Gastrocnemius medialis (tissue), 4 donors: ENCODE measurements at regions not wholly inside any gene's neighbourhood (a gene's known extent, or its start where the extent isn't known, plus 50 kb on each side); places are given as distances from the start of the nearest gene placed in this dataset.

Experiments
- POLR2A ChIP-seq, 2 donors: fragments of 450-650 bp; IDR thresholded peaks; one replicate each; pipeline ENCODE4 v1.6.1; 2017; ENCODE audit warnings: antibody characterized with exemption in 2 of 2, mild to moderate bottlenecking in 2 of 2, moderate library complexity in 2 of 2
- TF ChIP-seq, protein P1 (sequence below), 5 experiments: fragments of 450-650 bp in 3 of 5; fragments of 200-600 bp in 2 of 5; sonication (generic) in 2 of 5; IDR thresholded peaks in 4 of 5; conservative IDR thresholded peaks in 1 of 5; 1 replicate in 4 of 5; 2 replicates in 1 of 5; pipeline ENCODE4 v1.5.1; 2016 to 2019; ENCODE audit warnings: antibody characterized with exemption in 5 of 5, mild to moderate bottlenecking in 3 of 5, moderate library complexity in 3 of 5

DNA sequence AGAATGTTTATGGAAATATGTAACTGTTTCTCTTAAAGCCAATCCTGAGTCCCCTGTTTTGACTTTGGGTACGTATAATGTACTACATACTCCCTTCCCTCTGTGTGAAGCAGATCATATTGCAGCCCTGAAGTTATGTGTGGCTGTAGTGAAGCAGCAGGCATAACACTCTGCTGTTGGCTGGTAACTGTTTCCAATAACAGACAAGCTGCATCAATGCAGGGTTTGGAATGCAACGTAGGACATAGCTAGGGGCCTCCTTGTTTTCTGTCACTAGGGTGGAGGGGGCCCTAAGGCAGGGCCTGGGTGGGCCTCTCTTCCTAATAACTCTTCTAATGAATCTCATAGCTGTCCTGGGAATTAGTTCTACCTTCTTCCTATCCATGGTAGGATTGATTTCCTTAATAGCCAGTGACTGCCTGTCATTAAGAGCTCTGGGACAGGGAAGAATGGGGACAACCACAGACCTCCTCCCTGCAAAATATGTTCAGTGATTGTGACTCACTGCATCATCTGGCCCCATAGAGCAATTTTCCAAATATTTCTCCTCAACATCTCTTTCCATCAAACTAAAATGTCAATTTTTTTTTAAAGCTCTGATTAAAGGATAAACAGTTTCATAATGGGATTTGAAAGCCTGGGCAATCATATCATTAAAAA, 129.6 kb upstream of the HMHB1 start:
- TF ChIP-seq, protein P1, sequence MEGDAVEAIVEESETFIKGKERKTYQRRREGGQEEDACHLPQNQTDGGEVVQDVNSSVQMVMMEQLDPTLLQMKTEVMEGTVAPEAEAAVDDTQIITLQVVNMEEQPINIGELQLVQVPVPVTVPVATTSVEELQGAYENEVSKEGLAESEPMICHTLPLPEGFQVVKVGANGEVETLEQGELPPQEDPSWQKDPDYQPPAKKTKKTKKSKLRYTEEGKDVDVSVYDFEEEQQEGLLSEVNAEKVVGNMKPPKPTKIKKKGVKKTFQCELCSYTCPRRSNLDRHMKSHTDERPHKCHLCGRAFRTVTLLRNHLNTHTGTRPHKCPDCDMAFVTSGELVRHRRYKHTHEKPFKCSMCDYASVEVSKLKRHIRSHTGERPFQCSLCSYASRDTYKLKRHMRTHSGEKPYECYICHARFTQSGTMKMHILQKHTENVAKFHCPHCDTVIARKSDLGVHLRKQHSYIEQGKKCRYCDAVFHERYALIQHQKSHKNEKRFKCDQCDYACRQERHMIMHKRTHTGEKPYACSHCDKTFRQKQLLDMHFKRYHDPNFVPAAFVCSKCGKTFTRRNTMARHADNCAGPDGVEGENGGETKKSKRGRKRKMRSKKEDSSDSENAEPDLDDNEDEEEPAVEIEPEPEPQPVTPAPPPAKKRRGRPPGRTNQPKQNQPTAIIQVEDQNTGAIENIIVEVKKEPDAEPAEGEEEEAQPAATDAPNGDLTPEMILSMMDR (IDR thresholded peaks at IDR 0.05 in 4 of 5, conservative IDR thresholded peaks at IDR 0.05 in 1 of 5) = no peak
- no peak for TF ChIP-seq POLR2A (IDR thresholded peaks at IDR 0.05)
